ENCODE measurements at regions not wholly inside any gene's neighbourhood (a gene's known extent, or its start where the extent isn't known, plus 50 kb on each side); places are given as distances from the start of the nearest gene placed in this dataset.

DNA sequence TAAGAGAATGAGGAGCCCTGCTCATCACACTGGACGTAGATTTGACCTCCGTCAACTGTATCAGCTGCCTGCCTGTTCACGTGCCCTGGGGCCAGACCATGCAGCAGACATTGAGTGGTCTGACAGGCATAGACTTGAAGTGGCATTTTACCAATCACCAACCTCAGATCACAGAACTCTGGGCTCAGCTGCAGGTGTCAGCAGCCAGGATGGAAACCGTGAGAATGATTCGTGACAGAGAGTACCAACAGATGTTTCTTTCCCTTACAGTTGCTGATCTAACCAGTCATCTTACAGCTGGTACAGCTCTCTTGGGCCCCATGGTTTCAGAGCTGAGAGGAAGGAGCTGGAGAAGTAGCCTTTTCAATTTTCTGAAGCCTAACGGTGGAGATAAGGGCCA is 148.9 kb downstream of the EN1 start:
- no peak for DNase-seq (ENCODE audit: low spot score)

DNA sequence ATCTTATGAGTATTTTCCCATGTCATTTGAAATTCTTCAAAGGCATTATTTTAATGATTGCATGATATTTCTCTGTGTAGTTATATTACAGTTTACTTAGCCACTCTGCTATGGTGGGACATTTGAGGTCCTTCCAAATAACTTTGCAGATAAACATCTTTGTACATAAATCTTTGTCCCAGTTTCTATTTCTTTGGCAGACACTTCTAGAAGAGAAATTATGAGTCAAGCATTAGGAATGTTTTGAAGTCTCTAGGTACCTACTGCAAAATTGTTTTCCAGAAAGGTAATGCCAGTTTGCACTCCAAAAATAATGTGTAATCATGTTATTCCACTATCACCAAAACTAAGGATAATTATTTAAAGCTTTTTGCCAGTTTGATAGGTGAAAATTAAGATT is 149.7 kb downstream of the EN1 start:
- no peak for DNase-seq (ENCODE audit: low spot score)

GRCh38 chr2:118696786-118697465 is 150.5 kb downstream of the EN1 start:
- DNase-seq (ENCODE audit: low spot score), result no peak

- DNase-seq (ENCODE audit: low spot score), result no peak
Measured at GRCh38 chr2:118693287-118693822, 154.1 kb downstream of the EN1 start.

DNA sequence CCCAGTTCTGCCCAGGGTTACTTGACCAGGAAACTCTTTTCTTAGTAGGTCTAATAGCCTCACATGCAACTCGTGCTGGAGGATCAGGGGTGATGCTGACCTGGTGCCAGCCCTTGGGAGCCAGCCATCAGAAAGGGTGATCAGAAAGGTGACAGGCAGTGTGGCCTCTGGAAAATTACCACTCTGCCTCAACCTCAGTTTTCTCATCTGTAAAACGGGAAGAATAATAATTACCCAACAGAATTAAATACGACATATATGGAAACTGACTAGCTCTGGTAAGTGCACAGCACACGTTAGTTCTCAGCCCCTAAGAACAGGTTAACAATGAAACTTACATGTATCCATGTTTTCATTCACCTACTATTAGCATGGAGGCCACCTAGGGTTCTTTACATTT is 157.6 kb downstream of the EN1 start:
- DNase-seq (ENCODE audit: low spot score), result no peak

DNA sequence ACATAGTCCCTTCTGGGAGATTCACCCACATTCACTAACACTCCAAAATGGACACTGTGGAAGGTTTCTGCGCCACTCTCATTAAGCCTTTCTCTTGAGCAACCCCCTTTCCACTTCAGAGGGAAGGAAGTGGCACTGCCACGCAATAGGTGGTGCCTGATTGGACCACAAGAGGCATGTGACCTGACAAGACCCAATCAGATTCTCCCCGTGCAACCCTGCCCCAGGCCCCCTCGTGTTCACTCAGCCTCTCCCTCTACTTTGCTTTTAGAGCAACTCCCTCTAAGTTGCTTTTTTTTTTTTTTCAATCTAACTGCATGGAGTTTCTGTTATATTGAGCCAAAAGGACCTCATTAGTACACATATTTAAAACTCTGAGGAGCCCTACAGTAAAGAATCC is 158.0 kb downstream of the EN1 start:
- DNase-seq (ENCODE audit: low spot score), result no peak

GRCh38 chr2:118689033-118689432 is 158.4 kb downstream of the EN1 start:
- DNase-seq (ENCODE audit: low spot score), result no peak

- DNase-seq (ENCODE audit: low spot score), result no peak
Measured at GRCh38 chr2:118687698-118688097, 159.8 kb downstream of the EN1 start.

GRCh38 chr2:118687192-118687591 is 160.3 kb downstream of the EN1 start:
- no peak for DNase-seq (ENCODE audit: low spot score)

- no peak for DNase-seq (ENCODE audit: low spot score)
Measured at GRCh38 chr2:118686346-118686745, 161.1 kb downstream of the EN1 start.

DNA sequence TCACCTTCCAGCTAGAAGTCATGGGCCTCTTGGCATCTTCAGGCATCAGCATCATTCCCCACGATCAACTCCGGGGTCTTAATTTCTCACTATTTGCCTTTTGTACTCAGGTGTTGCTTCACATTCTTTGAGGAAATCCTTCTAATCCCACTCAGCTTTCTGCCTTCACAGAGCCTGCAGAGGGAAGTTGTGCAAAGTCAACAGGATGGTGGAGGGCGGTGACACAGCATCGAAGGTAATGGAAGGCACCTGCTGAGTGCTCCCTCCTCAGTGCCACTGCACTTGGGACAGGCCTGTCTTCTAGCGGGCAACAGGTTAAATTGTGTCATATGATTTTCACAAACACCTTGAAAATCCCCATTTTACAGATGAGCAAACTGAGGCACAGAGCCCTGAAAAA is 164.0 kb downstream of the EN1 start:
- no peak for DNase-seq (ENCODE audit: low spot score)

DNA sequence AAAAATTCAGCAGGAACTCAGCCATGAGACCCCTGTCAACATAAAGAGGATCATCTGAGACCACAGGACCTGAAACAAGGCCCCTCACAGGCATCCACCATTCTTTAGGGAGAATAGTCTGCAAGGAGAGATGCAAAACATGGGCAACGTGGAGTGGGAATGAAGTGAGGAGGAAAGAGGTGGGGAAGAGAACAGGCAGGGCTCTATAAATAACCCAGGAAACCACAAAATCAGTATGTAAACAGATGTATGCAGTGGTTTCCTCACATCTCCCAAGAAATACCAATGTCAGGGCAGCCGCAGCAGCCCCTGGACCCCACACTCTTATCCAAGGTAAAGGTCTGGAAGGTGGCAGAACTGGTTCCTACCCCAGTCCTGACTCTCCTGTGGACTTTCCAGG is 168.5 kb downstream of the EN1 start:
- DNase-seq (ENCODE audit: low spot score), result no peak

- DNase-seq (ENCODE audit: low spot score), result no peak
Measured at GRCh38 chr2:118677546-118677945, 169.9 kb downstream of the EN1 start.

- DNase-seq (ENCODE audit: low spot score), result no peak
Measured at GRCh38 chr2:118675531-118675930, 171.9 kb downstream of the EN1 start.

DNA sequence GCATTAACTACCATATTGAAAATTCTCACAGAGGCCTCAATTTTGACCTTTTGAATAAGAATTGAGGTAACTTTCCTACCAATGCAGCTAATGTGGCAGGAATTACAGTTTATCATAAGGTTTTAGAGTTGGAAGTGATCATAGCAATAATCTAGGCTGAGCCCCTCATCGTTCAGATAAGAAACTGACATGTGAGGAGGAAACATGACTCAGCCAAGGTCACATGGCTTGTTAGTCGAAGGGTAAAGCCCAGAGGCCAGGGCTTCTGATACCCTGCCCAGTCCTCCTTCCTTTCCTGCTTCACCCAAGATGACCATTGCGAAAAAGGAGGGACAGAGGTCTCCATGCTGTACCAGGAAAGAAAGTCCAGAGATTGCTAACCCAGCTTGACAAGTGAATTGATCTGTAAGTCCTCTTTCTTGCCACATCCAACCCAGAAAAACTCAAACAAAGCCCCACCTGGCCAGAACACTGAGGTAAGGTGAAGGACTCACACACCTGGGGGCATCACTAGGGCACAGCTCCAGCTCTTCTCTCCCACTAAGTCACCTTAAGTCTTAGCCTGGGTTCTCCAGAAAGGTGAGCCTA is 174.8 kb downstream of the EN1 start:
- DNase-seq (ENCODE audit: low spot score), result no peak

DNA sequence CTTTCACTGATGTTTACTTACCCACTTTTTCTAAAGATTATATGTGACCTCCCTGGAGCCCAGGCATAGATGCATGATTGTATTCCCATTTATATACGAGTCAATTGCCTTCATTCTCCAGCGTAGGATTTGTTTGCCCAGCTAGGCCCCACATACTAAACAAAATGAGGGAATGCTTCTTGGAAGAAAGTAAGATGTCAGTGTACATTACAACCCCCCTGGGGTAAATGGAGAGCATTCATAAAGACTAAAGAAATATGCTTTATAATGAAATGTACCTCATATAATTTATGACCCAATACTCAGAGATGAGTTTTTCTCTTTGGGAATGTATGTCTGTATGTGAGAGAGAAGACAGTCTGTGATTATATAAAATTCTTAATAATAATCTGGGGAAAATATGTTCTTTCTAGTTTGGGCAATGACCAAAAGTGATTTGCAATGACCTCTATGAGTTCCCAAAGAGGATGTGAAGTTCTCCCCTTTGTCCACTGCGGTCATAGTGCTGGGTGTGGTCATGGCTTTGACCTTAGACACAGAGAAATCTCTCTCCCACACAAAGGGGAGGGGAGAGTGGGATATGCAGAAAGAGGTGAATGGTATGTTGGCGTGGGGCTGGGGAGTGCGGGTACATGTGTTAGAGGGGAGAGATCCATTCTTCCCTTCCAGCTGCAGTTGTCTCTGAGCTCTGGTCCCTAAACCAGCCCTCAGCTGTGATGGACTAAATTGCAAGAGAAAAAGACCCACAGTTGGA is 175.6 kb downstream of the EN1 start:
- DNase-seq (ENCODE audit: low spot score), result no peak

DNA sequence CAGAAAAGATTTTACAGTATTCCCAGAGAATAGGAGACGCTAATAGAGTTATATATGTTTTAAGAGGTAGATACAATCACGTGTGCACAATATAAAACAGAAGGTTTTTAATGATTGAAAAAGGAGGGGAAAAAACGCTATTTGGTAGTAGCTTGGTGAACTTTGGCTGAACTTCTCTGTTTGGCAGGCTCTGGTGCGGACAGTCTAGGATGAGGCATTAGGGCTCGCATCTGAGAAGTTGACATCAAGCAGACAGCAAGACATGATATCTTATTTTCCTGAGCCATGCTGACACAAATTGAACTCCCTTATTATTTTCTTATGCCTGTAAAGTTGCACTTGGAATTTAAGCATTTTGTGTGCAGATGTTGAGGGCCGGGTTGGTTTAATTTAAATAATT is 176.6 kb downstream of the EN1 start:
- DNase-seq (ENCODE audit: low spot score), result no peak

DNA sequence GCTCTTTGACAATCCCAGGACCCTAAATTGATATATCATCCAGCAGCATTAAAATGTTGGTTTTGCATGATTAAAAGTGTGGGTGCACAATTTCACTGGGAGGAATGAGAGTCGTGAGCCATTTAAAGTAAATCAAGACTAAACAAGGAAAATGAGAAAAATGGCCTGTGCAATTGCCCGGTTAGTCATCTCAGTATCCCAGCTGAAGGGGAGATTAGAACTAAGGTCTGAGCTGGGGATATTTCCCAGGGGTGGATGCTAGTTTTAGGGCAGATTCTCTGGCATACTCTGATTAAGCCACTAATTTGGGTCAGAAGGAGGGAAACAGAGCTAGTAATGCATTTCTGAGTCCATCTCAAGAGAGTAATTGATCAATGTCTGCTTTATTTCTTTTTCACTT is 177.2 kb downstream of the EN1 start:
- no peak for DNase-seq (ENCODE audit: low spot score)

GRCh38 chr2:118669654-118670053 is 177.8 kb downstream of the EN1 start:
- DNase-seq (ENCODE audit: low spot score), result no peak

GRCh38 chr2:118668431-118669424 is 178.7 kb downstream of the EN1 start:
- DNase-seq (ENCODE audit: low spot score), result no peak

GRCh38 chr2:118667964-118668363 is 179.5 kb downstream of the EN1 start:
- no peak for DNase-seq (ENCODE audit: low spot score)

GRCh38 chr2:118667348-118667747 is 180.1 kb downstream of the EN1 start:
- DNase-seq (ENCODE audit: low spot score), result no peak
